PC-9 (cell line): ENCODE measurements at regions not wholly inside any gene's neighbourhood (a gene's known extent, or its start where the extent isn't known, plus 50 kb on each side); places are given as distances from the start of the nearest gene placed in this dataset.

ENCODE experiments used
- BruUV-seq: library from RNA; stranded (reverse); fragments of 400-500 nt; replicated peaks from 2 replicates; lab custom pipeline; 2021; lab: Mats Ljungman, UMichigan
- CTCF ChIA-PET: fragments of 300-600 bp; sonication (Branson Sonifier 250); formaldehyde crosslinking; loops from one replicate; lab custom pipeline; 2022; ENCODE audit warnings: antibody characterized with exemption; lab: Charles Lee
- POLR2A ChIA-PET: fragments of 300-600 bp; sonication (Branson Sonifier 250); formaldehyde crosslinking; loops from one replicate; lab custom pipeline; 2022; ENCODE audit warnings: antibody characterized with exemption; ENCODE audit not compliant: unreplicated experiment; lab: Charles Lee
- DNase-seq, 2 experiments: peaks; one replicate each; pipeline versions ENCODE4 v3.0.0 to v3.0.0-alpha.2; 2015 to 2022; ENCODE audit warnings: mixed read lengths in 1 of 2
- H2AFZ ChIP-seq: fragments of 200-600 bp; sonication (generic); 2 replicates; pipeline ENCODE4 v1.8.1; 2017; ENCODE audit warnings: antibody characterized with exemption
- H3F3A ChIP-seq: fragments of 200-600 bp; sonication (generic); 2 replicates; pipeline ENCODE4 v1.8.1; 2017; ENCODE audit warnings: antibody characterized with exemption, mild to moderate bottlenecking, low read depth; ENCODE audit not compliant: insufficient read depth
- H3K27ac ChIP-seq: fragments of 200-600 bp; sonication (generic); 2 replicates; pipeline ENCODE4 v1.6.1; 2016; ENCODE audit warnings: mixed run types
- H3K27me3 ChIP-seq: fragments of 200-600 bp; sonication (generic); 2 replicates; pipeline ENCODE4 v1.6.1; 2016; ENCODE audit warnings: low read depth, mixed run types; ENCODE audit not compliant: insufficient read depth
- H3K36me3 ChIP-seq: fragments of 200-600 bp; sonication (generic); 2 replicates; pipeline ENCODE4 v1.6.1; 2016; ENCODE audit warnings: low read depth, mixed run types
- H3K4me1 ChIP-seq: fragments of 200-600 bp; sonication (generic); replicated peaks from 2 replicates; pipeline ENCODE4 v1.6.1; 2016; ENCODE audit warnings: mixed run types; ENCODE audit not compliant: insufficient read depth
- H3K4me2 ChIP-seq: fragments of 200-600 bp; sonication (generic); 2 replicates; pipeline ENCODE4 v1.6.1; 2017; ENCODE audit warnings: mixed run types
- H3K4me3 ChIP-seq: fragments of 200-600 bp; sonication (generic); 2 replicates; pipeline ENCODE4 v1.6.1; 2016; ENCODE audit warnings: mixed run types
- H3K79me2 ChIP-seq: fragments of 200-600 bp; sonication (generic); 2 replicates; pipeline ENCODE4 v1.6.1; 2017; ENCODE audit warnings: low read depth, mixed run types
- H3K9me2 ChIP-seq: fragments of 200-600 bp; sonication (generic); 2 replicates; pipeline ENCODE4 v1.8.1; 2017; ENCODE audit warnings: mild to moderate bottlenecking; ENCODE audit not compliant: insufficient read depth
- H3K9me3 ChIP-seq: fragments of 200-600 bp; sonication (generic); 2 replicates; pipeline ENCODE4 v1.8.1; 2016; ENCODE audit warnings: low read depth; ENCODE audit not compliant: insufficient read depth
- H4K20me1 ChIP-seq: fragments of 200-600 bp; sonication (generic); 2 replicates; pipeline ENCODE4 v1.8.1; 2017; ENCODE audit not compliant: insufficient read depth
- EZH2 ChIP-seq: fragments of 200-600 bp; sonication (generic); IDR thresholded peaks from 2 replicates; pipeline ENCODE4 v1.8.0; 2017; ENCODE audit warnings: antibody characterized with exemption, low read depth
- intact Hi-C: fragments of 100-400 bp; cut with micrococcal nuclease; formaldehyde crosslinking; loops from one replicate; pipeline ENCODE4 v1.10.0; 2022; ENCODE audit not compliant: unreplicated experiment
- TF ChIP-seq, protein P1 (sequence below): fragments of 200-600 bp; sonication (generic); conservative IDR thresholded peaks from 2 replicates; pipeline ENCODE4 v1.6.1; 2017; ENCODE audit warnings: mixed run types, antibody characterized with exemption, mild to moderate bottlenecking, moderate library complexity

DNA sequence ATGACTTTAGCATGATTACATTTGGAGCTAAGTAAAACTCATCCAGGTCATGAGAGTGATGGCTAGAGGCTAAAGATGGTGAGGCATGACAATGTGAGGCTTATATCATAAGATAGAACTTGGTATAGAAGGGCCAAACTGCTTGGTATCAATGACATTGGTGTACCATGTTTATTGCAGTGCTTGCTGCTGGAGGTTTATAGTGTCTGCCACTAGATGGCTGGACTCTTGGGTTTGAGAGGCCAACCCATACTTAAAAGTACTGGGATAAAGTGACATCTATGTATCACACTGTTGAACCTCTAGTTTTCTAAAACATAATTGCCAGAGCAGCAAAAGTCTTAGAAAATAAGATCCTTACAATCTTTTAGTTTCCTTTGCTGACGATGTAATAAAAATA, 83.0 kb upstream of the TACR3 start:
- H3K9me2 ChIP-seq: no peaks in the 10 kb centered on the region
- H3K9me3 ChIP-seq: no peaks in the 10 kb centered on the region
- no peak overlapping the region for H3K4me2 ChIP-seq
- ChIA-PET CTCF (no interaction called here), POLR2A (no interaction called here)
- H3K27ac ChIP-seq: no peak overlapping the region
- no peak overlapping the region for H2AFZ ChIP-seq
- no peaks in the 10 kb centered on the region for H3F3A ChIP-seq
- no peak for TF ChIP-seq EZH2
- no TSS peak for BruUV-seq
- H3K4me3 ChIP-seq: no peak overlapping the region
- no peak for DNase-seq
- intact Hi-C loops: no loop called here
- H3K36me3 ChIP-seq: no peaks in the 10 kb centered on the region
- no peaks in the 10 kb centered on the region for H3K4me1 ChIP-seq
- H3K79me2 ChIP-seq: no peaks in the 10 kb centered on the region
- H3K27me3 ChIP-seq: no peaks in the 10 kb centered on the region
- H4K20me1 ChIP-seq: no peaks in the 10 kb centered on the region

DNA sequence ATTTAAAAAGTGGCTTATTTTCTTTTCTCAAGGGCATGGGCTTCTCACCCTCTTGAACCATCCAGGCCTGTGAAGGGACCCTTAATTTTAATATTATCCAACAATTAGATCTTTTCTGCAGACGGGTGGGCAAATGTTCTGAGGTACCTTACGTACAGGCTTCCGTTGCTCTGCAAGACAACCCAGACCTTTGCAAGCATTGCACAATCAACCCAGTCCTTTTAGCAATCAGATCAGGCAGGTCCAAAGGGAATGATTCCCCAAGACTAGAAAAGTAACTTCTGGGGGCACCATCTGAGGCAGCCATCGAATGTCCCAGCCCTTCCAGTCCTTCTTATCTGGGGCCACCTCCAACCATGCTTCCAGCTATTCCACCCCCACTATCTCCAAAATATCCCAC, 67.3 kb upstream of the TACR3 start:
- ChIA-PET CTCF (interaction anchor here (0.6 kb wide), 1 partner anchor 201 kb away, joined by 3 read pairs; no protein-coding TSS in a partner anchor), POLR2A (no interaction called here)
- Histone ChIP-seq H2AFZ (no peak overlapping the region), H3K27me3 (no peaks in the 10 kb centered on the region), H3K9me3 (no peaks in the 10 kb centered on the region), H3F3A (no peaks in the 10 kb centered on the region), H3K79me2 (no peaks in the 10 kb centered on the region), H4K20me1 (no peaks in the 10 kb centered on the region), H3K4me2 (no peak overlapping the region), H3K4me3 (no peak overlapping the region), H3K9me2 (no peaks in the 10 kb centered on the region), H3K27ac (no peak overlapping the region), H3K4me1 (no peaks in the 10 kb centered on the region), H3K36me3 (no peaks in the 10 kb centered on the region)
- BruUV-seq: no TSS peak
- intact Hi-C loops: loop anchor here (5.0 kb wide), 1 partner anchor 585 kb away; no protein-coding TSS in a partner anchor
- TF ChIP-seq EZH2: no peak
- TF ChIP-seq, protein P1, sequence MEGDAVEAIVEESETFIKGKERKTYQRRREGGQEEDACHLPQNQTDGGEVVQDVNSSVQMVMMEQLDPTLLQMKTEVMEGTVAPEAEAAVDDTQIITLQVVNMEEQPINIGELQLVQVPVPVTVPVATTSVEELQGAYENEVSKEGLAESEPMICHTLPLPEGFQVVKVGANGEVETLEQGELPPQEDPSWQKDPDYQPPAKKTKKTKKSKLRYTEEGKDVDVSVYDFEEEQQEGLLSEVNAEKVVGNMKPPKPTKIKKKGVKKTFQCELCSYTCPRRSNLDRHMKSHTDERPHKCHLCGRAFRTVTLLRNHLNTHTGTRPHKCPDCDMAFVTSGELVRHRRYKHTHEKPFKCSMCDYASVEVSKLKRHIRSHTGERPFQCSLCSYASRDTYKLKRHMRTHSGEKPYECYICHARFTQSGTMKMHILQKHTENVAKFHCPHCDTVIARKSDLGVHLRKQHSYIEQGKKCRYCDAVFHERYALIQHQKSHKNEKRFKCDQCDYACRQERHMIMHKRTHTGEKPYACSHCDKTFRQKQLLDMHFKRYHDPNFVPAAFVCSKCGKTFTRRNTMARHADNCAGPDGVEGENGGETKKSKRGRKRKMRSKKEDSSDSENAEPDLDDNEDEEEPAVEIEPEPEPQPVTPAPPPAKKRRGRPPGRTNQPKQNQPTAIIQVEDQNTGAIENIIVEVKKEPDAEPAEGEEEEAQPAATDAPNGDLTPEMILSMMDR: no peak
- no peak for DNase-seq

DNA sequence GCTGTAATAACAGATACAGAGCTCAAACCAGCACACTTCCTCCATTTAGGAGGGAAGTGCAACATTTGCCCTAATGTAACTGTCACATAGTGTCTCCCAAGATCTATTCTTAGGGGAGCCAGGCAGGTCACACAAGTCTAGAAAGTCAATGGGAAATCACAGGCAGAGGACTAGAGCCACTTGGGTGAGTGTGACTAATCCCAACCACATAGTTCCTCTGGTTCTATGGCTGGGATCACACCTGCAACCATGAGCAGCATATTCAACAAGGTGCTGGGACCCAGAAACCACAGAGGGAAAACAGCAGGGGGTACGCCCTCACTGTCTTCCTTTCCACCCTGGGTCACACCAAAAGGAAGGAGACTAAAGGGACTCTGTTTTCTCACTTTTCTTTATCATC, 66.8 kb upstream of the TACR3 start:
- BruUV-seq: no TSS peak
- H3K4me1 ChIP-seq: no peaks in the 10 kb centered on the region
- no peak overlapping the region for H2AFZ ChIP-seq
- no peaks in the 10 kb centered on the region for H4K20me1 ChIP-seq
- intact Hi-C loops: loop anchor here (5.0 kb wide), 1 partner anchor 584 kb away; no protein-coding TSS in a partner anchor
- no peak overlapping the region for H3K4me2 ChIP-seq
- no peak for DNase-seq
- no peaks in the 10 kb centered on the region for H3F3A ChIP-seq
- no peak overlapping the region for H3K4me3 ChIP-seq
- TF ChIP-seq, protein P1: no peak
- TF ChIP-seq EZH2: no peak
- H3K27ac ChIP-seq: no peak overlapping the region
- ChIA-PET POLR2A (no interaction called here), CTCF (interaction anchor here (0.6 kb wide), 1 partner anchor 200 kb away, joined by 3 read pairs; no protein-coding TSS in a partner anchor)
- H3K79me2 ChIP-seq: no peaks in the 10 kb centered on the region
- no peaks in the 10 kb centered on the region for H3K9me3 ChIP-seq
- H3K9me2 ChIP-seq: no peaks in the 10 kb centered on the region
- no peaks in the 10 kb centered on the region for H3K27me3 ChIP-seq
- no peaks in the 10 kb centered on the region for H3K36me3 ChIP-seq

DNA sequence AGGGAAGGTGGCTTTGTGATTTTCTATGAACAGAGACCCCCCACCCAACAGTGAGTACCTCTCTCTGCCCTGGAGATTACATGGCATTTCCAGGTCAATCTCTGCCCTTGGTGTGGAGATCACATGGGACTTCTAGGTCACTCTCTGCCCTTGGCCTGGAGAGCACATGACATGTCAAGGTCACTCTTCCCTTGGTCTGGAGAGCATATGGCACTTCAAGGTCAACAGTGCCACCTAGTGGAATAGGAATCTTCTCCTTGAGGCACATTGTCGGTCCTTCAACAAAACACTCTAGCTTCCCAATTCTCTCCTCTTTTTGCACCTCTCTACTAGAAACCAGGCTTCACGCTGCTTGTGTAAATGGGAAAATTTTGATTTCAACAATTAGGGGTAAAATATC, 66.2 kb upstream of the TACR3 start:
- H3K36me3 ChIP-seq: no peaks in the 10 kb centered on the region
- no peak overlapping the region for H3K4me2 ChIP-seq
- H2AFZ ChIP-seq: no peak overlapping the region
- H3K27ac ChIP-seq: no peak overlapping the region
- H3K9me2 ChIP-seq: no peaks in the 10 kb centered on the region
- H3K4me3 ChIP-seq: no peak overlapping the region
- TF ChIP-seq EZH2: no peak
- TF ChIP-seq, protein P1: peak; percentile 66
- H3K27me3 ChIP-seq: no peaks in the 10 kb centered on the region
- no peaks in the 10 kb centered on the region for H3F3A ChIP-seq
- H4K20me1 ChIP-seq: no peaks in the 10 kb centered on the region
- CTCF ChIA-PET: no interaction called here
- BruUV-seq: no TSS peak
- POLR2A ChIA-PET: no interaction called here
- intact Hi-C loops: loop anchor here (5.0 kb wide), 1 partner anchor 584 kb away; no protein-coding TSS in a partner anchor
- no peaks in the 10 kb centered on the region for H3K79me2 ChIP-seq
- H3K4me1 ChIP-seq: no peaks in the 10 kb centered on the region
- no peaks in the 10 kb centered on the region for H3K9me3 ChIP-seq
- DNase-seq: peak; percentile 2 to 35
